ENCODE measurements at regions not wholly inside any gene's neighbourhood (a gene's known extent, or its start where the extent isn't known, plus 50 kb on each side); places are given as distances from the start of the nearest gene placed in this dataset.

- TF ChIP-seq TAF1 (IDR thresholded peaks at IDR 0.05; ENCODE audit: borderline replicate concordance, insufficient read depth, low read length) (no peak), FOXP2 (optimal IDR thresholded peaks at IDR 0.05; ENCODE audit: borderline replicate concordance, extremely low read depth, extremely low read length, insufficient read depth) (no peak), SIN3A (IDR thresholded peaks at IDR 0.05; ENCODE audit: borderline replicate concordance, insufficient read depth, low read length) (no peak), POLR2AphosphoS5 (IDR thresholded peaks at IDR 0.05; ENCODE audit: low read depth, low read length) (no peak)
- TF ChIP-seq, protein P1, sequence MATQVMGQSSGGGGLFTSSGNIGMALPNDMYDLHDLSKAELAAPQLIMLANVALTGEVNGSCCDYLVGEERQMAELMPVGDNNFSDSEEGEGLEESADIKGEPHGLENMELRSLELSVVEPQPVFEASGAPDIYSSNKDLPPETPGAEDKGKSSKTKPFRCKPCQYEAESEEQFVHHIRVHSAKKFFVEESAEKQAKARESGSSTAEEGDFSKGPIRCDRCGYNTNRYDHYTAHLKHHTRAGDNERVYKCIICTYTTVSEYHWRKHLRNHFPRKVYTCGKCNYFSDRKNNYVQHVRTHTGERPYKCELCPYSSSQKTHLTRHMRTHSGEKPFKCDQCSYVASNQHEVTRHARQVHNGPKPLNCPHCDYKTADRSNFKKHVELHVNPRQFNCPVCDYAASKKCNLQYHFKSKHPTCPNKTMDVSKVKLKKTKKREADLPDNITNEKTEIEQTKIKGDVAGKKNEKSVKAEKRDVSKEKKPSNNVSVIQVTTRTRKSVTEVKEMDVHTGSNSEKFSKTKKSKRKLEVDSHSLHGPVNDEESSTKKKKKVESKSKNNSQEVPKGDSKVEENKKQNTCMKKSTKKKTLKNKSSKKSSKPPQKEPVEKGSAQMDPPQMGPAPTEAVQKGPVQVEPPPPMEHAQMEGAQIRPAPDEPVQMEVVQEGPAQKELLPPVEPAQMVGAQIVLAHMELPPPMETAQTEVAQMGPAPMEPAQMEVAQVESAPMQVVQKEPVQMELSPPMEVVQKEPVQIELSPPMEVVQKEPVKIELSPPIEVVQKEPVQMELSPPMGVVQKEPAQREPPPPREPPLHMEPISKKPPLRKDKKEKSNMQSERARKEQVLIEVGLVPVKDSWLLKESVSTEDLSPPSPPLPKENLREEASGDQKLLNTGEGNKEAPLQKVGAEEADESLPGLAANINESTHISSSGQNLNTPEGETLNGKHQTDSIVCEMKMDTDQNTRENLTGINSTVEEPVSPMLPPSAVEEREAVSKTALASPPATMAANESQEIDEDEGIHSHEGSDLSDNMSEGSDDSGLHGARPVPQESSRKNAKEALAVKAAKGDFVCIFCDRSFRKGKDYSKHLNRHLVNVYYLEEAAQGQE (IDR thresholded peaks at IDR 0.05; ENCODE audit: insufficient read depth in 1 of 2, low read depth in 2 of 2, low read length in 2 of 2): no peak
These were observed 648.5 kb downstream of the HTR1B start for GRCh38 chr6:76814496-76815458.

- TF ChIP-seq FOXP2 (optimal IDR thresholded peaks at IDR 0.05; ENCODE audit: borderline replicate concordance, extremely low read depth, extremely low read length, insufficient read depth) (no peak), POLR2AphosphoS5 (IDR thresholded peaks at IDR 0.05; ENCODE audit: low read depth, low read length) (no peak), SIN3A (IDR thresholded peaks at IDR 0.05; ENCODE audit: borderline replicate concordance, insufficient read depth, low read length) (no peak), TAF1 (IDR thresholded peaks at IDR 0.05; ENCODE audit: borderline replicate concordance, insufficient read depth, low read length) (no peak)
- TF ChIP-seq, protein P1 (IDR thresholded peaks at IDR 0.05; ENCODE audit: insufficient read depth in 1 of 2, low read depth in 2 of 2, low read length in 2 of 2): no peak
These were observed 653.0 kb downstream of the HTR1B start for GRCh38 chr6:76810286-76810685.

DNA sequence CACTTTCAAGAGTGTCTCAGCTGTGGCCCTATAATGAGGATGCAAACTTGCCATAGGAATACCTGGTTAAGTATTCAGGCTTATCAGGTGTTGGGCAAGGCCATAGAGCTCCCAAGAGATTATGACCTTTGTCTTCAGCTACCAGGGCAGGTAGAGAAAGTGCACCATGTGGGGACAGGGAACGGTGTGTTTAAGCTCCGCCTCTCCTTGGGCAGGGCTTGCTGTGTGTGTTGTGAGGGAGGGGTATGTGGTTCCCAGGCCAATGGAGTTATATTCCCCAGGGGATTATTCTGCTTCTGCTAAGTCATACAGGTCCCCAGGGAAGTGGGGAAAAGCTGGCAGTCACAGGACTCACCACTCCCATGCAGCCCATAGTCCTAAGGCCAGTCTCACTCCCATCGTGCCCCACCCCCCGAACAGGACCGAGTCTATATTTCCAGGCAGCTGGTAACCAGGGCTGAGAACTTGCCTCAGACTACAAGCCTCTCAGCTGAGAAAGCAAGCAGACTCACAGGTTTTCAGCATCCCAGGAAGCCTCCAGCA is 660.2 kb downstream of the HTR1B start:
- TF ChIP-seq POLR2AphosphoS5 (IDR thresholded peaks at IDR 0.05; ENCODE audit: low read depth, low read length) (no peak), TAF1 (IDR thresholded peaks at IDR 0.05; ENCODE audit: borderline replicate concordance, insufficient read depth, low read length) (no peak)

- no peak for TF ChIP-seq SIN3A (IDR thresholded peaks at IDR 0.05; ENCODE audit: borderline replicate concordance, insufficient read depth, low read length)
- TF ChIP-seq POLR2AphosphoS5 (IDR thresholded peaks at IDR 0.05; ENCODE audit: low read depth, low read length): no peak
- TF ChIP-seq, protein P1 (IDR thresholded peaks at IDR 0.05; ENCODE audit: insufficient read depth in 1 of 2, low read depth in 2 of 2, low read length in 2 of 2): no peak
These were observed 670.9 kb downstream of the HTR1B start for GRCh38 chr6:76792394-76792793.

DNA sequence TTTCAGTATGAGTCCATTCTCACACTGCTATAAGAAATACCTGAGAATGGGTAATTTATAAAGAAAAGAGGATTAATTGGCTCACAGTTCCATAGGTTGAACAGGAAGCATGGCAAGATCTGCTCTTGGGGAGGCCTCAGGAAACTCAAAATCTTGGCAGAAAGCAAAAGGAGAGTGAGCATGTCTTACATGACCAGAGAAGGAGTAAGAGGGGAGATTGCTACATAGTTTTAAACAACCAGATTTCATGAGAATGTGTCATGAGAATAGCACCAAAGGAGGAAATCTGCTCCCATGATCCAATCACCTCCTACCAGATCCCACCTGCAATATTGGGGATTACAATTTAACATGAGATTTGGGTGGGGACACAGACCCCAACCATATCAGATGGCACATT is 672.4 kb downstream of the HTR1B start:
- TF ChIP-seq POLR2AphosphoS5 (IDR thresholded peaks at IDR 0.05; ENCODE audit: low read depth, low read length): no peak

GRCh38 chr6:76790045-76790796 is 673.1 kb downstream of the HTR1B start:
- TF ChIP-seq SIN3A (IDR thresholded peaks at IDR 0.05; ENCODE audit: borderline replicate concordance, insufficient read depth, low read length) (no peak), TAF1 (IDR thresholded peaks at IDR 0.05; ENCODE audit: borderline replicate concordance, insufficient read depth, low read length) (no peak), FOXP2 (optimal IDR thresholded peaks at IDR 0.05; ENCODE audit: borderline replicate concordance, extremely low read depth, extremely low read length, insufficient read depth) (no peak), POLR2AphosphoS5 (IDR thresholded peaks at IDR 0.05; ENCODE audit: low read depth, low read length) (no peak)
- TF ChIP-seq, protein P1 (IDR thresholded peaks at IDR 0.05; ENCODE audit: insufficient read depth in 1 of 2, low read depth in 2 of 2, low read length in 2 of 2): no peak

All from PFSK-1 (cell line).